Colonic mucosa (tissue), 4 donors: ENCODE measurements at regions not wholly inside any gene's neighbourhood (a gene's known extent, or its start where the extent isn't known, plus 50 kb on each side); places are given as distances from the start of the nearest gene placed in this dataset.

Experiments
- DNase-seq: peaks from one replicate; pipeline ENCODE4 v3.0.0-alpha.2; 2020
- H3K27ac ChIP-seq: fragments of 200-600 bp; one replicate; pipeline ENCODE4 v1.8.0; 2021
- H3K27me3 ChIP-seq: fragments of 200-600 bp; one replicate; pipeline ENCODE4 v1.8.0; 2021
- H3K36me3 ChIP-seq: fragments of 200-600 bp; one replicate; pipeline ENCODE4 v1.8.0; 2021
- H3K4me1 ChIP-seq: fragments of 200-600 bp; one replicate; pipeline ENCODE4 v1.8.0; 2021; ENCODE audit warnings: mild to moderate bottlenecking
- H3K4me3 ChIP-seq: fragments of 200-600 bp; one replicate; pipeline ENCODE4 v1.8.0; 2021
- H3K9ac ChIP-seq, 2 donors: one replicate each; pipeline ENCODE4 v1.7.0; 2013; ENCODE audit warnings: control low read depth in 2 of 2, low read depth in 2 of 2, low read length in 2 of 2
- H3K9me3 ChIP-seq: fragments of 200-600 bp; one replicate; pipeline ENCODE4 v1.8.0; 2021
- intact Hi-C: fragments of 100-400 bp; cut with DNase I; formaldehyde crosslinking; loops from one replicate; pipeline ENCODE4 v1.14.1; 2022
- TF ChIP-seq, protein P1 (sequence below): fragments of 200-600 bp; IDR thresholded peaks from one replicate; pipeline ENCODE4 v1.8.0; 2022; ENCODE audit warnings: antibody characterized with exemption, mild to moderate bottlenecking
- donor health status: healthy.
- donor health status: DM: no; HTN: no; CAD: no.
- donor health status: DM: no; HTN: no; CAD: no.

DNA sequence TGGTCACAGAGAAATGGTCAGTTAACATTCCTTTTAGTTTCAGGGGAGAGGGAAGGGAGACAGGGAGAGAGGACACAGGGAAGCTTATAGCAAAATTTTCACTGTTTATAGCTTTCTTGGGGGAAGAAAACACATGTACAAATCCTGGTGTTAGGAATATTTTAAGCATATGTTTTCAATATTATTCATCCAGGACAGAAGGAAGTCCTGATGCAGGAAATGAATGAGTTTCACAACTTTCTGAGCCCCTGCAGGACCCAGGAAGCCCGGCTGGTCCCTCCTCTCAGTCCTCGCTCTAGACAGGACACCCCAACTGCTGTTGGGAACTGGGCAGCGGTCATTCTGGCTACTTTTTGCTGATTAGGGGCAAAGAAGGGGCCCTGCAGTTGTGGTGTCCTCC, 71.1 kb upstream of the ZDHHC17 start:
- Histone ChIP-seq H3K9me3 (no peaks in the 10 kb centered on the region), H3K27me3 (no peaks in the 10 kb centered on the region), H3K4me1 (no peaks in the 10 kb centered on the region), H3K4me3 (no peak overlapping the region), H3K36me3 (no peaks in the 10 kb centered on the region), H3K27ac (no peak overlapping the region), H3K9ac (no peak overlapping the region)
- TF ChIP-seq, protein P1, sequence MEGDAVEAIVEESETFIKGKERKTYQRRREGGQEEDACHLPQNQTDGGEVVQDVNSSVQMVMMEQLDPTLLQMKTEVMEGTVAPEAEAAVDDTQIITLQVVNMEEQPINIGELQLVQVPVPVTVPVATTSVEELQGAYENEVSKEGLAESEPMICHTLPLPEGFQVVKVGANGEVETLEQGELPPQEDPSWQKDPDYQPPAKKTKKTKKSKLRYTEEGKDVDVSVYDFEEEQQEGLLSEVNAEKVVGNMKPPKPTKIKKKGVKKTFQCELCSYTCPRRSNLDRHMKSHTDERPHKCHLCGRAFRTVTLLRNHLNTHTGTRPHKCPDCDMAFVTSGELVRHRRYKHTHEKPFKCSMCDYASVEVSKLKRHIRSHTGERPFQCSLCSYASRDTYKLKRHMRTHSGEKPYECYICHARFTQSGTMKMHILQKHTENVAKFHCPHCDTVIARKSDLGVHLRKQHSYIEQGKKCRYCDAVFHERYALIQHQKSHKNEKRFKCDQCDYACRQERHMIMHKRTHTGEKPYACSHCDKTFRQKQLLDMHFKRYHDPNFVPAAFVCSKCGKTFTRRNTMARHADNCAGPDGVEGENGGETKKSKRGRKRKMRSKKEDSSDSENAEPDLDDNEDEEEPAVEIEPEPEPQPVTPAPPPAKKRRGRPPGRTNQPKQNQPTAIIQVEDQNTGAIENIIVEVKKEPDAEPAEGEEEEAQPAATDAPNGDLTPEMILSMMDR = no peak
- intact Hi-C loops = no loop called here
- no peak for DNase-seq

DNA sequence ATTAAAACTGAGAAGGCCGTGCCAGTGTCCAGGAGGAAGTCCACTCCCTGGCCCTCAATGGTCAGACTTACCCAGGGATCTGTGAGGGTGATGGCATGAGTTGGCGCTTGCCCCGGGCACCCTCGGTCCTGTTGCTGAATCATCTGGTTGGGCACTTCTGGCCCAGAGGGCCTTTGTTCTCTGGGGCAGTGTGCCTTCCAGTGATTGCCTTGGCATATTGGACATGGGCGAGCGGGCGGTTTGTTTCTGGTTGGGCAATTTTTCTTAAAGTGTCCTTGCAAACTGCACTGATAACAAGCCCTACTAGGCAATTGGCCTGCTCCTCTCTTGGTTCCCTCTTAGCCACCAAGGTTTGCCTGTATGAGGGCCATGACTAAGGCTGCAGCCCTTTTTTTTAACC, 69.5 kb upstream of the ZDHHC17 start:
- H3K9me3 ChIP-seq = no peaks in the 10 kb centered on the region
- no peak overlapping the region for H3K27ac ChIP-seq
- no peaks in the 10 kb centered on the region for H3K27me3 ChIP-seq
- TF ChIP-seq, protein P1 = no peak
- H3K4me3 ChIP-seq = no peak overlapping the region
- no peaks in the 10 kb centered on the region for H3K36me3 ChIP-seq
- intact Hi-C loops = no loop called here
- no peak overlapping the region for H3K9ac ChIP-seq
- no peaks in the 10 kb centered on the region for H3K4me1 ChIP-seq
- DNase-seq = no peak

DNA sequence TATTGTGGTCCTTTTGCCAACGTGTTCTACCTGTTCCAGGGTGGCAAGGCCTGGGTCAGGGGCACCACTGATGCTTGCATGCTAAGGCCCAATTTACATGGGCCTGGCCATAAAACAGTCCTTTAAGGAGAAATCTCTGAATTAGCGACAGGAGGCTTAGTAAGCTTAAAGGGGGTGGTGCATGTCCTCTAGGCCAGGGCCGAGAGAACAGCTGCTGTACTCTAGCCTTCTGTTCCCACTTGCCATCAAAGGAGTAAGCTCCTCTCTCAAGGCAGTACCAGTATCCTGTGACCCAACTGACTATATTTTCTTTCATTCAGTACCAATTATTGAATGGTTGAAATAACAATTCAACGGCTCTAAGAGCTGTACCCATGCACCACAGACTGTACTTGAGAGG, 67.7 kb upstream of the ZDHHC17 start:
- TF ChIP-seq, protein P1 = no peak
- no peak for DNase-seq
- Histone ChIP-seq H3K9me3 (no peaks in the 10 kb centered on the region), H3K27ac (no peak overlapping the region), H3K9ac (no peak overlapping the region), H3K27me3 (no peaks in the 10 kb centered on the region), H3K4me1 (no peaks in the 10 kb centered on the region), H3K4me3 (no peak overlapping the region), H3K36me3 (no peaks in the 10 kb centered on the region)
- intact Hi-C loops = no loop called here

DNA sequence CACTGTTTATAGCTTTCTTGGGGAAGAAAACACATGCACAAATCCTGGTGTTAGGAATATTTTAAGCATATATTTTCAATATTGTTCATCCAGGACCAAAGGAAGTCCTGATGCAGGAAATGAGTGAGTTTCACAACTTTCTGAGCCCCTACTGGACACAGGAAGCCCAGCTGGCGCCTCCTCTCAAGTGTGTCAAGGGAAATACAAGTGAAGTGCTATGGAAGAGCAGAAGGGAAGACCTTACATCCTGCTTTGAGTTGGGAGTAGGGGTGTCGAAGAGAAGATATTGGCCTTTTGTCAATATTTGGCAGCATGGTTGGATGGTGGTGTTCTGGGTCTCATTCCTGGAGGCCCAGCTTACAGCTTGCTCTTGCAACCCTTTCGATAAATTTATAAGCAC, 66.1 kb upstream of the ZDHHC17 start:
- no peaks in the 10 kb centered on the region for H3K36me3 ChIP-seq
- DNase-seq = no peak
- no peak overlapping the region for H3K4me3 ChIP-seq
- intact Hi-C loops = no loop called here
- H3K9me3 ChIP-seq = no peaks in the 10 kb centered on the region
- H3K9ac ChIP-seq = no peak overlapping the region
- H3K27ac ChIP-seq = no peak overlapping the region
- no peaks in the 10 kb centered on the region for H3K27me3 ChIP-seq
- TF ChIP-seq, protein P1 = no peak
- no peaks in the 10 kb centered on the region for H3K4me1 ChIP-seq

DNA sequence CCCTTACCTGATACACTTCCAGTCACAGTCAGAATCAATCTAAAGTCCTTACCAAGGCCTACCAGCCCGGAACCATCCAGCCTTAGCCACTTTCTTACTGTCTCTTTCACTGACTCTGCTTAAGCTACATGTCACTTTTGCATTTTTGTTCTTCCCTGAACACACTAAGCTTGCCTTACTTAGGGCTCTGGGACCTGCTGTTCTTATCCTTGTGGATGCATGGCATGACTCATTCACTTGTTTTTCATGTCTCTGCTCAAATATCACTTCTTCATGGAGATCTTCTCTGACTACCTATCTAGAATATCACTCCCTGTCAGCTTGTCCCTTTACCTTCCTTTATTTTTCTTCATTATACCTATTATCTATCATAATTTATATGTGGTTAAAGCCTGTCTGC, 65.6 kb upstream of the ZDHHC17 start:
- Histone ChIP-seq H3K4me1 (no peaks in the 10 kb centered on the region), H3K9me3 (no peaks in the 10 kb centered on the region)
- DNase-seq = no peak

More for the DNA sequence above, 65.6 kb upstream of the ZDHHC17 start:
- no peak overlapping the region for H3K27ac ChIP-seq
- TF ChIP-seq, protein P1 = no peak
- H3K27me3 ChIP-seq = no peaks in the 10 kb centered on the region
- H3K4me3 ChIP-seq = no peak overlapping the region
- H3K36me3 ChIP-seq = no peaks in the 10 kb centered on the region
- intact Hi-C loops = no loop called here
- H3K9ac ChIP-seq = no peak overlapping the region
